ENCODE measurements at regions not wholly inside any gene's neighbourhood (a gene's known extent, or its start where the extent isn't known, plus 50 kb on each side); places are given as distances from the start of the nearest gene placed in this dataset.

DNA sequence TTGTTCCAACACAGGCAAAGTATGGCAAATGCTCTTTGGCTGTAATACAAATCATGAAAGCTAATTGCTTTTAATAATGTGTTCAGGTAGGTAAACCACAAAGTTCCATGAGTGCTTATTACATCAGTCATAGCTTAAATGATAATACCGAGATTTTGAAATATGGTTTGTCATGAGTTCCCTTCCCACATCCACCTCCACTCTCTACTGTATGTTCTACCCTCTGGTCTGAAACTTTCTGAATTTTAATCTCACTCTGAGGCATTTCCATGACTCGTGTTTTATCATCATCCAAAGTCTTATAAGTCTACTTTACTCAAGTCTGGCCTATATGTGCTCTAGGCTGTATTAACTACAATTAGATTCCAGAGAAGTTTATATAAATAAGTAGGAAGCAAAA, 354.8 kb downstream of the AKAIN1 start:
- intact Hi-C loops (cut with micrococcal nuclease): no loop called here
- peaks cover 4% of the 10 kb centered on the region for H3K9me3 ChIP-seq (replicated peaks)
- TF ChIP-seq, protein P1, sequence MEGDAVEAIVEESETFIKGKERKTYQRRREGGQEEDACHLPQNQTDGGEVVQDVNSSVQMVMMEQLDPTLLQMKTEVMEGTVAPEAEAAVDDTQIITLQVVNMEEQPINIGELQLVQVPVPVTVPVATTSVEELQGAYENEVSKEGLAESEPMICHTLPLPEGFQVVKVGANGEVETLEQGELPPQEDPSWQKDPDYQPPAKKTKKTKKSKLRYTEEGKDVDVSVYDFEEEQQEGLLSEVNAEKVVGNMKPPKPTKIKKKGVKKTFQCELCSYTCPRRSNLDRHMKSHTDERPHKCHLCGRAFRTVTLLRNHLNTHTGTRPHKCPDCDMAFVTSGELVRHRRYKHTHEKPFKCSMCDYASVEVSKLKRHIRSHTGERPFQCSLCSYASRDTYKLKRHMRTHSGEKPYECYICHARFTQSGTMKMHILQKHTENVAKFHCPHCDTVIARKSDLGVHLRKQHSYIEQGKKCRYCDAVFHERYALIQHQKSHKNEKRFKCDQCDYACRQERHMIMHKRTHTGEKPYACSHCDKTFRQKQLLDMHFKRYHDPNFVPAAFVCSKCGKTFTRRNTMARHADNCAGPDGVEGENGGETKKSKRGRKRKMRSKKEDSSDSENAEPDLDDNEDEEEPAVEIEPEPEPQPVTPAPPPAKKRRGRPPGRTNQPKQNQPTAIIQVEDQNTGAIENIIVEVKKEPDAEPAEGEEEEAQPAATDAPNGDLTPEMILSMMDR (IDR thresholded peaks at IDR 0.05; ENCODE audit: borderline replicate concordance): no peak
- no peaks in the 10 kb centered on the region for H3K36me3 ChIP-seq
- DNase-seq: no peak
- no peak overlapping the region for H3K27ac ChIP-seq (replicated peaks)
- H3K4me3 ChIP-seq: no peak overlapping the region
- H3K27me3 ChIP-seq (ENCODE audit: low read depth): no peaks in the 10 kb centered on the region
- H3K4me1 ChIP-seq: no peaks in the 10 kb centered on the region

DNA sequence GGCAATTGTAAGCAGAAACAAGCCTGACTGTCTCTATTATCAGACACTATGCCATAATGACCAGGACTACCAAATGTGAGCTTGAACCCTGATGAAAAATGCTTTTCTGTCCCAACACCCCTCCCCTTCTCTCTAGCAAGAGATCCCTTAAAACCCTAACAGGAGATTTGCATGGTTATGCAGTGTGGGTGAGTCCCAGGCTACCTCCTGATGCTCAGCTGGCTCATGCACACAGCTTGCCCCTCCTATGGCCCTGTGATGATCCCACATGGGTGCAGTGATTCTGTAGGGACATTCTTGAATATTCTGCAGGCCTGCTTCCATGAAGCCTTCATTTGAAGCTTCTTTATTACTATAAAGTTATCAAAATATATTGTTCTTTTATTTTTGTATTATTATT, 357.4 kb downstream of the AKAIN1 start:
- no peaks in the 10 kb centered on the region for H3K27me3 ChIP-seq (ENCODE audit: low read depth)
- no peaks in the 10 kb centered on the region for H3K36me3 ChIP-seq
- H3K27ac ChIP-seq (replicated peaks): no peak overlapping the region
- H3K4me1 ChIP-seq: no peaks in the 10 kb centered on the region
- no peak for DNase-seq
- no peaks in the 10 kb centered on the region for H3K9me3 ChIP-seq (replicated peaks)
- TF ChIP-seq, protein P1 (IDR thresholded peaks at IDR 0.05; ENCODE audit: borderline replicate concordance): no peak
- no peak overlapping the region for H3K4me3 ChIP-seq
- intact Hi-C loops (cut with micrococcal nuclease): no loop called here

DNA sequence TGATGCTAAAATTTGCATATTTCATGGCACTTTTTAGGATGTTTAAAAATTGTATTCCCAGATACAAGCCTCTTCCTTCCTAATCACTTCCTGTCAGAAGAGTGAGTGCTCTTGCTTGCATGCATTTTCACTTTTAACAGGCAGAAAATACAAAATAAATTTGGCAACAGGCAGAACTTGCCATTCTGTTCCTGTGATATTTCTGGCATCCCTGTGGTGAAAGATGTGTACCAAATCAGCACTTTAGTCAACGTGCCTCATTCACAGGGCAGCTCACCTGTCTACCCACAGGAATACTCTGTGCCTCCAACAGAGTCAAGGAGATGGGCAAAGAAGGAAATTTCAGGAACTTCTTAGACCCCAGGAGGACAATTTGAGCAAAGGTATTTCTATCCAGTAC, 360.9 kb downstream of the AKAIN1 start:
- Histone ChIP-seq H3K9me3 (replicated peaks) (no peaks in the 10 kb centered on the region), H3K4me1 (no peaks in the 10 kb centered on the region), H3K27ac (replicated peaks) (no peak overlapping the region), H3K27me3 (ENCODE audit: low read depth) (no peaks in the 10 kb centered on the region), H3K36me3 (no peaks in the 10 kb centered on the region), H3K4me3 (no peak overlapping the region)
- TF ChIP-seq, protein P1 (IDR thresholded peaks at IDR 0.05; ENCODE audit: borderline replicate concordance): no peak
- intact Hi-C loops (cut with micrococcal nuclease): no loop called here
- no peak for DNase-seq

DNA sequence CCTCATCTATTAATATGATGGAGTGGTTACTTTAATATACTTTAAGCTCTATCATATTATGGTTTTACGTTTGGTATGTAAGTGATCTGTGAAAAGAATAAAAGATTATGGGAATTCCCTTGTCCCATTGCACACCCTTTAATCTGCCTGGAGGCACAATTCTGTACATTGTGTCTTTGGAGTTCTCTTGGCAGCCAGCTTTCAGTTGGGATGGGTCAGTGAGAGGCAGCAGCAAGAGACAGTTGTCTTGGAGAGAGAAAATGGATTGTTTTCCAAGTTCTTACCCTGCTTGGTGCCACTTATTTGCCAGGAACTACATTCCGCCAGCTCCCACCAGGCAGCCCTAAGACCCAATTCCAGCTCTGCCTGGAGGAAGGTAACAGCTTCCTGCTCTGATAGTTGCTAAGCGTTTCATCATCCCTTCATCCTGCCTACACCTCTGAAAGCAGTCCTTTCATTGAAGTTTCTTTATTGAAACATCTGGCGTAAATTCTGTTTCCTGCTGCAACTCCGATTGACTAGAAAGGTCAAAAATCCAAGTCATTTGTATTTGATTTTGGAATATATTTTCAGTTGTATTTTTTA, 365.2 kb downstream of the AKAIN1 start:
- H3K9me3 ChIP-seq (replicated peaks): no peaks in the 10 kb centered on the region
- TF ChIP-seq, protein P1 (IDR thresholded peaks at IDR 0.05; ENCODE audit: borderline replicate concordance): no peak
- H3K36me3 ChIP-seq: no peaks in the 10 kb centered on the region
- intact Hi-C loops (cut with micrococcal nuclease): no loop called here
- no peak overlapping the region for H3K4me3 ChIP-seq
- DNase-seq: no peak
- no peak overlapping the region for H3K27ac ChIP-seq (replicated peaks)
- H3K4me1 ChIP-seq: no peaks in the 10 kb centered on the region
- H3K27me3 ChIP-seq (ENCODE audit: low read depth): no peaks in the 10 kb centered on the region

DNA sequence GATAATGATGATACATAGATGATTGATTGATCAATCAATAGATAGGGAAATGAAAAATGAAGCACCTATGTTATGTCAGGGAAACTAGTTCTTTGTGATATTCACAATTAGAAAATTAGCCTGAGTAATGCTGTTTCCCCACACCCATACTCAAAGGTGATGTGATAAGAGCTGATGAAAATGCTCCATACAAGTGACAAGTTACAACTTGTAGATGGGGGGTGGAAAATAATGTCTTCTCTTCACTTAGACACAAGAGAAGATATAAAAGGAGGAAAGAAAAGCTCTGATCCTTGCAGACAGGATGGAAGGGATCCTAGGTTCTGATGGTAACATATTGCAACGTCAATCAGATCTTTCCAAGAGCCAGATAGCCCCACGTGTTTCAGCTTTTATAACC, 365.9 kb downstream of the AKAIN1 start:
- H3K27me3 ChIP-seq (ENCODE audit: low read depth): no peaks in the 10 kb centered on the region
- DNase-seq: no peak
- no peaks in the 10 kb centered on the region for H3K4me1 ChIP-seq
- H3K4me3 ChIP-seq: no peak overlapping the region
- TF ChIP-seq, protein P1 (IDR thresholded peaks at IDR 0.05; ENCODE audit: borderline replicate concordance): no peak
- no peak overlapping the region for H3K27ac ChIP-seq (replicated peaks)
- intact Hi-C loops (cut with micrococcal nuclease): no loop called here
- no peaks in the 10 kb centered on the region for H3K36me3 ChIP-seq
- no peaks in the 10 kb centered on the region for H3K9me3 ChIP-seq (replicated peaks)
